K562 (cell line): ENCODE measurements at regions not wholly inside any gene's neighbourhood (a gene's known extent, or its start where the extent isn't known, plus 50 kb on each side); places are given as distances from the start of the nearest gene placed in this dataset.

Experiments
- ARNT ChIP-seq, 2 experiments: fragments of 450-650 bp; IDR thresholded peaks; 2 replicates each; pipeline ENCODE4 v1.6.1; 2016; ENCODE audit warnings: mild to moderate bottlenecking in 1 of 2
- CHD1 ChIP-seq: fragments of 200-600 bp; sonication (generic); IDR thresholded peaks from one replicate; pipeline ENCODE4 v1.6.1; 2012; ENCODE audit warnings: mild to moderate bottlenecking, moderate library complexity, low read length, inconsistent platforms
- ESRRA ChIP-seq: fragments of 450-650 bp; IDR thresholded peaks from 2 replicates; pipeline ENCODE4 v1.6.1; 2014; ENCODE audit warnings: low read depth, mild to moderate bottlenecking, moderate library complexity, borderline replicate concordance
- FOXJ3 ChIP-seq: sonication (generic); formaldehyde crosslinking; IDR thresholded peaks from 2 replicates; pipeline ENCODE4 v1.4.0; 2020; ENCODE audit warnings: mild to moderate bottlenecking, missing genetic modification reagents
- GABPB1 ChIP-seq: sonication (generic); formaldehyde crosslinking; IDR thresholded peaks from 2 replicates; pipeline ENCODE4 v1.8.0; 2022; ENCODE audit warnings: mild to moderate bottlenecking, missing genetic modification reagents
- HEY1 ChIP-seq: fragments of 250-450 bp; sonication (Bioruptor Pico); IDR thresholded peaks from 2 replicates; pipeline ENCODE4 v1.5.0; 2020; ENCODE audit warnings: mild to moderate bottlenecking, moderate library complexity, borderline replicate concordance
- MAFF ChIP-seq: IDR thresholded peaks from 2 replicates; pipeline ENCODE4 v1.6.1; 2012; ENCODE audit warnings: low read length, improper control_type of control experiment
- NUFIP1 ChIP-seq: fragments of 450-650 bp; IDR thresholded peaks from 2 replicates; pipeline ENCODE4 v1.6.1; 2018; ENCODE audit not compliant: partially characterized antibody
- PHF8 ChIP-seq: fragments of 200-600 bp; sonication (generic); IDR thresholded peaks from 2 replicates; pipeline ENCODE4 v1.6.1; 2012; ENCODE audit warnings: mixed run types, mild to moderate bottlenecking, inconsistent platforms, low read length, moderate library complexity, borderline replicate concordance
- PML ChIP-seq: IDR thresholded peaks from 2 replicates; pipeline ENCODE4 v1.6.1; 2012; ENCODE audit warnings: low read length, inconsistent platforms
- RCOR1 ChIP-seq, 2 experiments: IDR thresholded peaks; 2 replicates each; pipeline ENCODE4 v1.6.1; 2012; ENCODE audit warnings: low read depth in 2 of 2, low read length in 2 of 2, borderline replicate concordance in 1 of 2, improper control_type of control experiment in 1 of 2
- TFAM ChIP-seq: fragments of 250-450 bp; sonication (Bioruptor Pico); conservative IDR thresholded peaks from 2 replicates; pipeline ENCODE4 v1.5.0; 2021; ENCODE audit warnings: mild to moderate bottlenecking, moderate library complexity
- ZNF507 ChIP-seq: conservative IDR thresholded peaks from 2 replicates; pipeline ENCODE4 v1.6.1; 2017; ENCODE audit warnings: missing genetic modification characterization, missing compliant biosample characterization
- TF ChIP-seq, protein P1 (sequence below): fragments of 450-650 bp; IDR thresholded peaks from 2 replicates; pipeline ENCODE4 v1.6.1; 2016; ENCODE audit warnings: mild to moderate bottlenecking
- TF ChIP-seq, protein P2 (sequence below): fragments of 450-650 bp; IDR thresholded peaks from 2 replicates; pipeline ENCODE4 v1.6.1; 2016; ENCODE audit warnings: borderline replicate concordance
- TF ChIP-seq, protein P3 (sequence below): fragments of 250-450 bp; sonication (Bioruptor Pico); IDR thresholded peaks from 2 replicates; pipeline ENCODE4 v1.5.0; 2022; ENCODE audit warnings: mild to moderate bottlenecking
- TF ChIP-seq, protein P4 (sequence below): fragments of 250-450 bp; sonication (Bioruptor Pico); IDR thresholded peaks from 2 replicates; pipeline ENCODE4 v1.5.0; 2021
- TF ChIP-seq, protein P5 (sequence below): fragments of 450-650 bp; formaldehyde crosslinking; IDR thresholded peaks from 2 replicates; pipeline ENCODE4 v1.4.0; 2020; ENCODE audit warnings: mild to moderate bottlenecking, moderate library complexity

DNA sequence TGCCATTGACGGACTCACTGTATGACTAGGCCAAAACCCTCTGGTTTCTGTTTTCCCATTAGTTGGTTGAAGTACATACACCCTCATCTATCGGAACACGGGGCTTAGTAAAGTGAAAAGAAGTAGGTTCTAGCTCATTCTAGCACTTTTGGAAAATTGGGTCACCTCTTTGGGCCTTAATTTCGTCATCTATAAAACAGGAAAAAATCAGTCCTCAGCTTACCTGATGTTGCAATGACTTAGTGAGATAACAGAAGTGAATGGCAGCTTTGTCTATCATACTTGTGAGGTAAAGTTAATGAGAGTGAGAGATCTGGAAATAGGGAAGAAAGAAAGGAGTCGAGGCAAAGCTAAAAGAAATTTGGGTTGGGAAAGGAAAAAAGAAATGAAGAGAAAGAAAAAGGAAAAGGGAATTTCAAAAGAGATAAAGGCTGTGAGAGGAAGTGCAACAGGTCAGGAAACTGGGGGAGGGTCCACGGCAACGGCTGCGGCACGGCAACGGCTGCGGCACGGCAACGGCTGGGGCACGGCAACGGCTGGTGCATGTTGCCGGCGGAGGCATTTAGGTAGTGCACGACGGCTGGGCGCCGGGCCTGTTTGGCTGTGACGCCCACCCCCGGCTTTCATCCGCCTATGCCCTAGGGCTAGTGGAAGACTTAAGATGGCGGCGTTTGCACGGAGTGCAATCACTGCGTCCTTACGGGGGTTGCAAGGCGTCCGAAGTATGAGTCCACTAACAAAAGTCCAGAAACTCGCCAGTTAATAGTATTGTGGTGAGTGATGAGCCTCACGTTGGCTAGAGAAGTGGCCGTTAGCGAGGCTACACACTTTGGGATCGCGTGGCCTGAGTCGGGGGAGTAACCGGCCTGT, 91.4 kb upstream of the XIST start (continued):
- TF ChIP-seq, protein P1, sequence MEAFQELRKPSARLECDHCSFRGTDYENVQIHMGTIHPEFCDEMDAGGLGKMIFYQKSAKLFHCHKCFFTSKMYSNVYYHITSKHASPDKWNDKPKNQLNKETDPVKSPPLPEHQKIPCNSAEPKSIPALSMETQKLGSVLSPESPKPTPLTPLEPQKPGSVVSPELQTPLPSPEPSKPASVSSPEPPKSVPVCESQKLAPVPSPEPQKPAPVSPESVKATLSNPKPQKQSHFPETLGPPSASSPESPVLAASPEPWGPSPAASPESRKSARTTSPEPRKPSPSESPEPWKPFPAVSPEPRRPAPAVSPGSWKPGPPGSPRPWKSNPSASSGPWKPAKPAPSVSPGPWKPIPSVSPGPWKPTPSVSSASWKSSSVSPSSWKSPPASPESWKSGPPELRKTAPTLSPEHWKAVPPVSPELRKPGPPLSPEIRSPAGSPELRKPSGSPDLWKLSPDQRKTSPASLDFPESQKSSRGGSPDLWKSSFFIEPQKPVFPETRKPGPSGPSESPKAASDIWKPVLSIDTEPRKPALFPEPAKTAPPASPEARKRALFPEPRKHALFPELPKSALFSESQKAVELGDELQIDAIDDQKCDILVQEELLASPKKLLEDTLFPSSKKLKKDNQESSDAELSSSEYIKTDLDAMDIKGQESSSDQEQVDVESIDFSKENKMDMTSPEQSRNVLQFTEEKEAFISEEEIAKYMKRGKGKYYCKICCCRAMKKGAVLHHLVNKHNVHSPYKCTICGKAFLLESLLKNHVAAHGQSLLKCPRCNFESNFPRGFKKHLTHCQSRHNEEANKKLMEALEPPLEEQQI, result peak; percentile 97
- TF ChIP-seq, protein P2, sequence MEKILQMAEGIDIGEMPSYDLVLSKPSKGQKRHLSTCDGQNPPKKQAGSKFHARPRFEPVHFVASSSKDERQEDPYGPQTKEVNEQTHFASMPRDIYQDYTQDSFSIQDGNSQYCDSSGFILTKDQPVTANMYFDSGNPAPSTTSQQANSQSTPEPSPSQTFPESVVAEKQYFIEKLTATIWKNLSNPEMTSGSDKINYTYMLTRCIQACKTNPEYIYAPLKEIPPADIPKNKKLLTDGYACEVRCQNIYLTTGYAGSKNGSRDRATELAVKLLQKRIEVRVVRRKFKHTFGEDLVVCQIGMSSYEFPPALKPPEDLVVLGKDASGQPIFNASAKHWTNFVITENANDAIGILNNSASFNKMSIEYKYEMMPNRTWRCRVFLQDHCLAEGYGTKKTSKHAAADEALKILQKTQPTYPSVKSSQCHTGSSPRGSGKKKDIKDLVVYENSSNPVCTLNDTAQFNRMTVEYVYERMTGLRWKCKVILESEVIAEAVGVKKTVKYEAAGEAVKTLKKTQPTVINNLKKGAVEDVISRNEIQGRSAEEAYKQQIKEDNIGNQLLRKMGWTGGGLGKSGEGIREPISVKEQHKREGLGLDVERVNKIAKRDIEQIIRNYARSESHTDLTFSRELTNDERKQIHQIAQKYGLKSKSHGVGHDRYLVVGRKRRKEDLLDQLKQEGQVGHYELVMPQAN, result no peak; the same call in 1 of the 2 replicates
- TF ChIP-seq HEY1 (CRISPR knock-in tag), result no peak
- TF ChIP-seq GABPB1, result peak; percentile 98
- peak; percentile 91 for TF ChIP-seq PHF8
- TF ChIP-seq ZNF507, result no peak
- TF ChIP-seq PML, result peak; percentile 67; the same call in 1 of the 2 replicates
- no peak for TF ChIP-seq TFAM
- TF ChIP-seq, protein P3, sequence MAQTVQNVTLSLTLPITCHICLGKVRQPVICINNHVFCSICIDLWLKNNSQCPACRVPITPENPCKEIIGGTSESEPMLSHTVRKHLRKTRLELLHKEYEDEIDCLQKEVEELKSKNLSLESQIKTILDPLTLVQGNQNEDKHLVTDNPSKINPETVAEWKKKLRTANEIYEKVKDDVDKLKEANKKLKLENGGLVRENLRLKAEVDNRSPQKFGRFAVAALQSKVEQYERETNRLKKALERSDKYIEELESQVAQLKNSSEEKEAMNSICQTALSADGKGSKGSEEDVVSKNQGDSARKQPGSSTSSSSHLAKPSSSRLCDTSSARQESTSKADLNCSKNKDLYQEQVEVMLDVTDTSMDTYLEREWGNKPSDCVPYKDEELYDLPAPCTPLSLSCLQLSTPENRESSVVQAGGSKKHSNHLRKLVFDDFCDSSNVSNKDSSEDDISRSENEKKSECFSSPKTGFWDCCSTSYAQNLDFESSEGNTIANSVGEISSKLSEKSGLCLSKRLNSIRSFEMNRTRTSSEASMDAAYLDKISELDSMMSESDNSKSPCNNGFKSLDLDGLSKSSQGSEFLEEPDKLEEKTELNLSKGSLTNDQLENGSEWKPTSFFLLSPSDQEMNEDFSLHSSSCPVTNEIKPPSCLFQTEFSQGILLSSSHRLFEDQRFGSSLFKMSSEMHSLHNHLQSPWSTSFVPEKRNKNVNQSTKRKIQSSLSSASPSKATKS (CRISPR knock-in tag), result no peak
- TF ChIP-seq, protein P4, sequence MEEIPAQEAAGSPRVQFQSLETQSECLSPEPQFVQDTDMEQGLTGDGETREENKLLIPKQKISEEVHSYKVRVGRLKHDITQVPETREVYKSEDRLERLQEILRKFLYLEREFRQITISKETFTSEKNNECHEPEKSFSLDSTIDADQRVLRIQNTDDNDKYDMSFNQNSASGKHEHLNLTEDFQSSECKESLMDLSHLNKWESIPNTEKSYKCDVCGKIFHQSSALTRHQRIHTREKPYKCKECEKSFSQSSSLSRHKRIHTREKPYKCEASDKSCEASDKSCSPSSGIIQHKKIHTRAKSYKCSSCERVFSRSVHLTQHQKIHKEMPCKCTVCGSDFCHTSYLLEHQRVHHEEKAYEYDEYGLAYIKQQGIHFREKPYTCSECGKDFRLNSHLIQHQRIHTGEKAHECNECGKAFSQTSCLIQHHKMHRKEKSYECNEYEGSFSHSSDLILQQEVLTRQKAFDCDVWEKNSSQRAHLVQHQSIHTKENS, result no peak
- TF ChIP-seq CHD1, result no peak
- TF ChIP-seq, protein P5, sequence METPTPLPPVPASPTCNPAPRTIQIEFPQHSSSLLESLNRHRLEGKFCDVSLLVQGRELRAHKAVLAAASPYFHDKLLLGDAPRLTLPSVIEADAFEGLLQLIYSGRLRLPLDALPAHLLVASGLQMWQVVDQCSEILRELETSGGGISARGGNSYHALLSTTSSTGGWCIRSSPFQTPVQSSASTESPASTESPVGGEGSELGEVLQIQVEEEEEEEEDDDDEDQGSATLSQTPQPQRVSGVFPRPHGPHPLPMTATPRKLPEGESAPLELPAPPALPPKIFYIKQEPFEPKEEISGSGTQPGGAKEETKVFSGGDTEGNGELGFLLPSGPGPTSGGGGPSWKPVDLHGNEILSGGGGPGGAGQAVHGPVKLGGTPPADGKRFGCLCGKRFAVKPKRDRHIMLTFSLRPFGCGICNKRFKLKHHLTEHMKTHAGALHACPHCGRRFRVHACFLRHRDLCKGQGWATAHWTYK, result no peak
- peak in 1 of 2 experiments; percentile 10; a peak in 1 of 4 replicates for TF ChIP-seq ARNT (IDR thresholded peaks at IDR 0.05)
- peak in 1 of 2 experiments; percentile 70; a peak in 2 of 4 replicates for TF ChIP-seq RCOR1 (IDR thresholded peaks at IDR 0.05; ENCODE audit: borderline replicate concordance in 1 of 2, low read depth in 2 of 2, low read length in 2 of 2)
- no peak for TF ChIP-seq MAFF
- peak; percentile 70; the same call in 1 of the 2 replicates for TF ChIP-seq ESRRA
- no peak for TF ChIP-seq FOXJ3 (CRISPR knock-in tag)
- no peak for TF ChIP-seq NUFIP1
